Activated CD8-positive, alpha-beta memory T cell treated with anti-CD3 and anti-CD28 coated beads, Interleukin-2, amount 50 U/mL, for 4 hours (primary cell): ENCODE measurements at regions not wholly inside any gene's neighbourhood (a gene's known extent, or its start where the extent isn't known, plus 50 kb on each side); places are given as distances from the start of the nearest gene placed in this dataset.
A peak's percentile ranks its signal among the peaks of the same experiment; 100 is the strongest.

Source experiments
- DNase-seq: peaks from one replicate; pipeline ENCODE4 v3.0.0-alpha.2; 2020

DNA sequence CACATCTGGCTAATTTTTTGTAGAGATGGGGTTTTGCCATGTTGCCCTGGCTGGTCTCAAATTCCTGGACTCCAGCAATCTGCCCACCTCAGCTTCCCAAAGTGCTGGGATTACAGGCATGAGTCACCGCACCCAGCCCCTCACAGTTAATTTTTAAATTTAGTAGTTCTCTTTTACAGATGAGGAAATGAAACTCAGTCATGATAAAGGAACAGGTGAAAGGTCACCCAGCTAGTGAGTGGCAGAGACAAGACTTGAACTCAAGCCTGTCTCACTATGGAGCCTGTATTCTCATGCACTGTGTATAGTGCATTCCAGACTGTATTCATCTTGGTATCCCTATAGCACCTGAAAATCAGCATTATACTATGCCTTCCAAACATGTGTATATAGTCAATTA, 77.1 kb upstream of the WSB1 start:
- DNase-seq, result no peak

GRCh38 chr17:27217631-27218030, 76.3 kb upstream of the WSB1 start:
- no peak for DNase-seq

GRCh38 chr17:27218041-27218440, 75.9 kb upstream of the WSB1 start:
- DNase-seq, result no peak

DNA sequence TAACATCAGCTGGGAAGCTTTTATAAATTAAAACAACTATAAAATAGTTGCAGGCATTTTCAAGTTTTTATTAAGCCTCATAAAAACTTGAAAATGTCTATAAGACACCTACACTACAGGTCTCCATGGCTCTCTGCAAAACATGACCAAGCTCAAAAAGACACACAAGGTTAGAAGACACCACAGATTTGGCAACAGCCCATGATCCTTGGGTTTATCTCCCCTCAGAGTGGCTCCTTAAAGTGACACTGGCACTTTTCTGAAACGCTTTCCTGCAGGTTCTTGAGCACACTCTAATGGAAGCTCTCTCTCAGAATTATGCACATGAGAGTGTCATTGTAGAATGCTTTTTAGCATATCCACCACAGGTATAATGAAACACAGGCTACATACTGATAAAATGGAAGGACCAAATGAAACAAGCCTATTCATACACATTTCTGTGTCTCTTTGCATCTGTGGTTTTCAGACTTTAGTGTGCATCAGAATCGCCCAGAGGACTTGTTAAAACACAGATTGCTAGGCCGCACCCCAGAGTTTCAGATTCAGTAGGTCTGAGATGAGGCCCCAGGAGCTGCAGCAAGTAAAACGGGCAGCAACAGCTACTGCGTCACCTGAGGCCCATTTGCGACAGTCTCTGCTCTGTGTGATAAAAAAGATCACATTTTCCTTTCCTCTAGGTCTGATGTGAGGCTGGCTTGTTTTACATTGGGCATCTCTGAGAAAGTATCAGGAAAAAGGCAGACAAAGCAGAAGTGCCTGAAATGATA, 75.0 kb upstream of the WSB1 start:
- DNase-seq, result no peak

DNA sequence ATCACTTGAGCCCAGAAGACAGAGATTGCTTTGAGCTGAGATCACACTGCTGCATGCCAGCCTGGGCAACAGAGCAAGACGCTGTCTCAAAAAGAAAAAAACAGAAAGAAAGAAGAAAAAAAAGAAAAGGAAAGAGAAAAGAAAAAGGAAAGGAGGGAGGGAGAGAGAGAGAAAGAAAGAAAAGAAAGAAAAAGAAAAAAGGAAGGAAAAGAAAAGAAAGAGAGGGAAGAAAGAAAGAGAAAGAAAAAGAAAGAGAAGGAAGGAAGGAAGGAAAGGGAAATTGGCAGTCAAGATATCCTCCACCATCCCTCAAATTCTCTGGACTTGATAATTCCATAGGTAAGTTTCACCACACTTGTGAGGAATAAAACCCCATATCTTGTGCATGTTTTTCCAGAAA, 71.4 kb upstream of the WSB1 start:
- DNase-seq, result no peak

GRCh38 chr17:27224526-27225315, 69.2 kb upstream of the WSB1 start:
- DNase-seq, result no peak

DNA sequence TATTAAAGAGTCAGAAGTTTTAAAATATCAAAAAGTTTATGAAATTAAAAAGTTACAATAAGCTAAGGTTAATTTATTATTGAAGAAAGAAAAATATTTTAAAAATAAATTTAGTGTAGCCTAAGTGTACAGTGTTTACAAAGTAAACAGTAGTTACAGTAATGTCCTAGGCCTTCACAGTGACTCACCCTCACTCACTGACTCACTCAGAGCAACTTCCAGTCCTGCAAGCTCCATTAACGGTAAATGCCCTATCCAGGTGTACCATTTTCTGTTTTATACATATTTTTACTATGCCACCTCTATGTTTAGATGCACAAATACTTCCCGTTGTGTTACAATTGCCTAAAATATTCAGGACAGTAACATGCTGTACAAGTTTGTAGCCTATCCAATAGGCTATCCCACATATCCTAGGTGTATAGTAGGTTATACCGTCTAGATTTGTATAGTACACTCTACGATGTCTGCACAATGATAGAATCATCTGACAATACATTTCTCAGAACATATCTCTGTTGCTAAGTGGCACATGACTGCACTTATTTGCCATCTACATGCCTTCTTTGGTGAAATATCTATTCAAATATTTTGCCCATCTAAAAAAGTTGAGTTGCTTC, 67.2 kb upstream of the WSB1 start:
- no peak for DNase-seq

GRCh38 chr17:27230996-27231395, 62.9 kb upstream of the WSB1 start:
- no peak for DNase-seq

- no peak for DNase-seq
These were observed 61.6 kb upstream of the WSB1 start for GRCh38 chr17:27232328-27232727.

- no peak for DNase-seq
These were observed 60.9 kb upstream of the WSB1 start for GRCh38 chr17:27233059-27233458.

- DNase-seq, result no peak
These were observed 60.1 kb upstream of the WSB1 start for GRCh38 chr17:27233776-27234175.

- DNase-seq, result peak; percentile 81
These were observed 57.1 kb upstream of the WSB1 start for GRCh38 chr17:27236717-27237315.

DNA sequence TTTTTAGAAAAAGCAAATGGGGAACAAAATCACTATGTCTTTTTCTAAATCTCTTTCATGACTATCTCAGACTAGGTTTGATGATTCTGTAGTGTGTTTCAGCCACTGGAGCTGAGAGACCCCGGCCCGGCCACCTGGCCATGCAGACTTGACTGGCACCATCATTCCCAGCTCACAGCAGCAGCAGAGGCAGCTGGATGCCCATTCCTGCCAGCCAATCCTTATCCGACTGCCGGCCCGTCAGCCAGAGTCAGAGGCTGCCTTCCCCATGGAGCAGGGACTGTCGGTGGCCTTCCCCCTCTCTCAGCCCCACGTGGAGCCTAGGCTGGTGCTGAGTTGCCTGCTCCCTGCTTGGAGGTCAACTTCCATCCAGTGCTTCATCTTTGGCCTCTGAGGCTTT, 56.0 kb upstream of the WSB1 start:
- DNase-seq, result no peak

DNA sequence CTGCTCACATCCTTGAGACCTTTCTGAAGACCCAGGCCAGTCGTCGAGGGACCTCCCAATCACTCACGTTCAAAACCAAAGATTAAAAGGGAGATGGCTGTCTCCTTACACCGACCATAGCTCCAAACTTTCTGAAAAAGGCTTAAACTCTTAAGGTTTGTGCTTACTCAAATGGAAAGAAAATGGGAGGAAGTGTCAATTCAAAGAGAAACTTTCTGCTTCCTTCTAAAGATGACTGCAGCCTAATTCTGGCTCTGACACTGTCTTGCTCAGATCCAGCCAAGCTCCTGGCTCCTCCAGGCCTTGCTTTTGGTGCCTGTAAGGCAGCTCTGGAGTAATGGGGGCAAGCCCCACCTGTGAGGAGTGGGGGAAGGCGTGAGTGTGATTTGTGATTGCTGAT, 54.9 kb upstream of the WSB1 start:
- no peak for DNase-seq

- no peak for DNase-seq
These were observed 54.3 kb upstream of the WSB1 start for GRCh38 chr17:27239584-27239983.

DNA sequence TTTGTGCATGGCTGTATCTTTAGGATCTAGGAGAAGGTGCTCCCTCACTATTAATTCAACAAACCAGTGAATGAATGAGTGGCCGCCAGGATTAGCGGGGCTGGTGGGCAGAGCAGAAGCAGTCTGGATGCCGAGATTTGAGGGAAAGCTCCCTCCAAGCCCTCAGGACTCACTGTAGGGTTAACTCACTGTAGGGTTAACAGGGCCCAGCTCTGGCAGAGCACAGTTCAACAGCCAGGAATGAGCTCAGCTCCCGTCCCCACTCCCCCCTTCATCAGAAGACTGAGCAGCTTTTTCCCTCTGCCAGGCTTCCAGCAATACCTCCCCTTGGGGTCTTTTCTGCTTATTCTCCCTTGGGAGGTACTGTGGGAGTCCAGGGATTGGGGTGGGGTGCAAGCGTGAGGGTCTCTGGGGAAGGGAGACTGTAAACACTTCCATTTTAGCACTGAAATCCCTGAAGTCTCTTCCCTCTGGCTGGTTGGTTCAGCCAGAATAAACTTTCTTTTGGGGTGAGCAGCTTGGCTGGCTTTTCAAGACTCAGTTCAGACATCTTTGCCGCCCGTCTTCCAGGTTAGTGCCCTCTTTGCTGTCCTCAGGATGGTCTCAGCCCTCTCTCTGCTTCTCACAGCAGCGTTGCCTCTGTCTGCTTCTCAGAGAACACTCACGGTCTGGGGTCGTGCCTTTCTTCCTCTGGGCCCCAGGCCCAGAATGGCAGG, 53.7 kb upstream of the WSB1 start:
- no peak for DNase-seq

- no peak for DNase-seq
These were observed 53.1 kb upstream of the WSB1 start for GRCh38 chr17:27240802-27241155.

DNA sequence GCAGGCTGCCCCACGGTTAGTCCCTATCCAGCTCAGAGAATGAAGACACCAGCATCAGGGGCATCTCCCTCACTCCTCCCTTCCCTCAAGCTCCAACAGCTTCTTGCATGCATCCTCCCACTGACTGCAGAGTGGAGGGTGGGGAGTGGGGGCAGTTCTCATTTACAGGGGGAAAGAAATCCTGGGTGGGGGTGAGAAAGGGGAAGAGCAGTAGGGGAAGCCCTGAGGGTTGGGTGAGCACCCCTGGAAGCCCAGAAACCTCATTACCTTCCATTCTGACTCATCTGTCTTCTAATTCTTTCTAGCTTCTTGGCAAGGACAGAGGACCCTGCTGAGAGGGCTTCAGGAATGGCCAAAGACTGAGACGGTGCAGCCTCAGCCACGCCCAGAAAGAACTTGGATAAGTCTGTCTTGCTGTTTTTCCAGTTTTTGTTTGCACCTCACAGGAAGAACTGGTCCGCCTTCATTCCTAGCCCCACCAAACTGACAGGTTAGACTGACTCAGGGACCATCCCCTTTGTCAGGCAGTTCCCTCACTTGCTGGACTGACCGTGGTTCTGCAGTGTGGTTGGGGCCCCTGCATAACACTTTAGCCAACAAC, 52.5 kb upstream of the WSB1 start:
- no peak for DNase-seq

DNA sequence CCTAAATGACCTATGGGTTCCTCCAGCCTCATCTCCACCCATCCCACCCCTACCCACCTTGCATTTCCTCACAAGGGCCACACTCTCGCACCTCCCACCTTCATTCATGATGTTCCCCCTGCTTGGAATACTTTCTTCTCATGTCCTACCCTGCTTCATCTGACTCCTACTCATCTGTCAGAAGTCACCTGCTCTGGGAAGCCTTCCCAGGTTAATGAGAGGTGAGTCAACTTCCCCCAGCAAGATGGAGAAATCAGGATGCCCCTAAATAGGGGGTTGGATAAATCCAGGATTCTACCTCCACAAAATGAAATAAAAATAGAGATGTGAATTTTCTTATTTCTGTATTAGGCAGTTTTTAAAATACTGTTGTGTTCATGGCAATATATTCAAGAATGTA, 51.0 kb upstream of the WSB1 start:
- no peak for DNase-seq

- no peak for DNase-seq
These were observed 49.9 kb upstream of the WSB1 start for GRCh38 chr17:27244011-27244410.
